Peyer's patch (tissue), 4 donors: ENCODE measurements at regions not wholly inside any gene's neighbourhood (a gene's known extent, or its start where the extent isn't known, plus 50 kb on each side); places are given as distances from the start of the nearest gene placed in this dataset.
"Not testable (repeated sequence)": the region's sequence is repeated elsewhere in the genome, so short reads cannot be mapped to it uniquely, and the experiment has no call there.

ENCODE experiments used
- DNase-seq, 3 donors: peaks; one replicate each; pipeline ENCODE4 v3.0.0-alpha.2; 2017 to 2019
- H3K27ac ChIP-seq, 4 donors: fragments of 200-600 bp; sonication (generic); one replicate each; pipeline ENCODE4 v1.5.1; 2016 to 2019
- H3K27me3 ChIP-seq, 2 donors: fragments of 200-600 bp; sonication (generic); one replicate each; pipeline ENCODE4 v1.5.1; 2019
- H3K36me3 ChIP-seq, 3 donors: fragments of 200-600 bp; sonication (generic); one replicate each; pipeline ENCODE4 v1.5.1; 2016 to 2019
- H3K4me1 ChIP-seq, 4 donors: fragments of 200-600 bp; sonication (generic); one replicate each; pipeline ENCODE4 v1.5.1; 2016 to 2019
- H3K4me3 ChIP-seq, 4 donors: fragments of 200-600 bp; sonication (generic); 1 replicate in 3 of 4; 2 replicates in 1 of 4; pipeline ENCODE4 v1.5.1; 2016 to 2019; ENCODE audit warnings: mild to moderate bottlenecking in 1 of 4
- H3K9me3 ChIP-seq, 4 donors: fragments of 200-600 bp; sonication (generic); one replicate each; pipeline ENCODE4 v1.5.1; 2016 to 2019; ENCODE audit warnings: mild to moderate bottlenecking in 1 of 4
- POLR2A ChIP-seq, 2 donors: fragments of 450-650 bp; IDR thresholded peaks; one replicate each; pipeline ENCODE4 v1.5.1; 2017; ENCODE audit warnings: antibody characterized with exemption in 2 of 2, mild to moderate bottlenecking in 2 of 2, moderate library complexity in 2 of 2
- TF ChIP-seq, protein P1 (sequence below), 6 experiments: fragments of 450-650 bp in 4 of 6; fragments of 200-600 bp in 2 of 6; sonication (generic) in 1 of 6; IDR thresholded peaks; one replicate each; pipeline ENCODE4 v1.5.1; 2017 to 2019; ENCODE audit warnings: antibody characterized with exemption in 6 of 6, mild to moderate bottlenecking in 3 of 6, moderate library complexity in 1 of 6

DNA sequence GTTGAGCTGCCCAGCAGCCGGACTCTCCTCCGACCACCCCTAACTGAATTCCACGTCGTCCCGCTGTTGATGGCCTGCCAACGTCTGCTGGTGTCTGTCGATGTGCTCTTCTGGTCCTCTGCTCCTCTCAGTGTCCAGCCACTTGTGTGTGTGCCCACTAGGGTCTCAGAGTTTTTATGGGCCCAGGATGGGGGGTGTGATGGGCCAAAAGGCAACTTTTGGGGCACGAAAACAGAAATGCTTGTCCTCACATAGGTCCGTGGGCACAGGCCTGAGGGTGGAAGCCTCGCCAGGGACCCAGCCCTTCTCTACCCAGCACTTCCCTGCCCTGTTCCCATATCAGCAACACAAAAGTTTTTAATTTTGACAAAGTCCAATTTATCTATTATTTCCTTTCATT, 85.7 kb upstream of the RUFY1 start:
- Histone ChIP-seq H3K36me3 (no peaks in the 10 kb centered on the region), H3K9me3 (no peaks in the 10 kb centered on the region), H3K4me3 (no peak overlapping the region), H3K4me1 (no peaks in the 10 kb centered on the region), H3K27ac (no peak overlapping the region), H3K27me3 (no peaks in the 10 kb centered on the region)
- DNase-seq: no peak
- TF ChIP-seq, protein P1, sequence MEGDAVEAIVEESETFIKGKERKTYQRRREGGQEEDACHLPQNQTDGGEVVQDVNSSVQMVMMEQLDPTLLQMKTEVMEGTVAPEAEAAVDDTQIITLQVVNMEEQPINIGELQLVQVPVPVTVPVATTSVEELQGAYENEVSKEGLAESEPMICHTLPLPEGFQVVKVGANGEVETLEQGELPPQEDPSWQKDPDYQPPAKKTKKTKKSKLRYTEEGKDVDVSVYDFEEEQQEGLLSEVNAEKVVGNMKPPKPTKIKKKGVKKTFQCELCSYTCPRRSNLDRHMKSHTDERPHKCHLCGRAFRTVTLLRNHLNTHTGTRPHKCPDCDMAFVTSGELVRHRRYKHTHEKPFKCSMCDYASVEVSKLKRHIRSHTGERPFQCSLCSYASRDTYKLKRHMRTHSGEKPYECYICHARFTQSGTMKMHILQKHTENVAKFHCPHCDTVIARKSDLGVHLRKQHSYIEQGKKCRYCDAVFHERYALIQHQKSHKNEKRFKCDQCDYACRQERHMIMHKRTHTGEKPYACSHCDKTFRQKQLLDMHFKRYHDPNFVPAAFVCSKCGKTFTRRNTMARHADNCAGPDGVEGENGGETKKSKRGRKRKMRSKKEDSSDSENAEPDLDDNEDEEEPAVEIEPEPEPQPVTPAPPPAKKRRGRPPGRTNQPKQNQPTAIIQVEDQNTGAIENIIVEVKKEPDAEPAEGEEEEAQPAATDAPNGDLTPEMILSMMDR (IDR thresholded peaks at IDR 0.05): no peak
- TF ChIP-seq POLR2A (IDR thresholded peaks at IDR 0.05): no peak

DNA sequence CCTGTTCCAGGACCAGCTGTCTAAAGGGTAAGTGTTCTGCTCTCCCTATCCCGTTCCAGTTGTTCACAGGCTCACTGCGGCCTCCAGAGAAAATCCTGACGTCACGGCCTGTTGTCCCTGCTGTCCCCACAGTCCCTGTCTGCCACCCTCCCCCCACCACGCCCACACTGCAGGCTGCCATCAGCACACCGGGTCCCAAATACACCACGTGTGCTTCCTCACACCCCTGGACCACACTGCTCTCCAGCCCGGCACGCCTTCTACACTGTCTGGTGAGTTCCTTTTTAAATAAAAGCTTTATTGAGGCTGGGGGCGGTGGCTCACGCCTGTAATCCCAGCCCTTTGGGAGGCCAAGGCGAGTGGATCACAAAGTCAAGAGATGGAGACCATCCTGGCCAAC, 88.3 kb upstream of the RUFY1 start:
- H3K36me3 ChIP-seq: no peaks in the 10 kb centered on the region
- TF ChIP-seq, protein P1 (IDR thresholded peaks at IDR 0.05): no peak
- TF ChIP-seq POLR2A (IDR thresholded peaks at IDR 0.05): no peak
- no peaks in the 10 kb centered on the region for H3K27me3 ChIP-seq
- H3K27ac ChIP-seq: no peak overlapping the region
- H3K4me3 ChIP-seq: no peak overlapping the region
- H3K9me3 ChIP-seq: no peaks in the 10 kb centered on the region
- no peaks in the 10 kb centered on the region for H3K4me1 ChIP-seq
- DNase-seq: no peak

DNA sequence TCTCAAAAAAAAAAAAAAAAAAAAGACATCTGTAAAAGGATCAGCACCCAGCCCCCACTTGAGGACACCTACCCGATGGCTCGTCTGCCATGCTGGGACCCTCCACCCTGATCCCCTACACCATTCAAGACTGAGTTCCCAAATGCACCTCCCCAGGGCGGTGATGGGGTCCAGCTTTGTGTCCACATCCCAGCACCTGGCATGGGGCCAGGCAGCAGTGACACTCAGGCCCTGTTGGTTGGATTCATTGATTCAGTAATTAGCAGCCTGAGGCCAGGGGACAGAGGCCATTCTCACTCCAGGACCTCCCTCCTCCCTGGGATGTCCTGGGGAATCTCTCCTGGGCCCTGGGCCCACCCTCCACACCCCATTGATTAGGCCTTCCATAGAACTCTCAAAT, 88.8 kb upstream of the RUFY1 start:
- Histone ChIP-seq H3K27me3 (no peaks in the 10 kb centered on the region), H3K4me3 (no peak overlapping the region), H3K9me3 (no peaks in the 10 kb centered on the region), H3K4me1 (no peaks in the 10 kb centered on the region), H3K36me3 (no peaks in the 10 kb centered on the region), H3K27ac (no peak overlapping the region)
- TF ChIP-seq POLR2A (IDR thresholded peaks at IDR 0.05): no peak
- TF ChIP-seq, protein P1 (IDR thresholded peaks at IDR 0.05): no peak
- no peak for DNase-seq

DNA sequence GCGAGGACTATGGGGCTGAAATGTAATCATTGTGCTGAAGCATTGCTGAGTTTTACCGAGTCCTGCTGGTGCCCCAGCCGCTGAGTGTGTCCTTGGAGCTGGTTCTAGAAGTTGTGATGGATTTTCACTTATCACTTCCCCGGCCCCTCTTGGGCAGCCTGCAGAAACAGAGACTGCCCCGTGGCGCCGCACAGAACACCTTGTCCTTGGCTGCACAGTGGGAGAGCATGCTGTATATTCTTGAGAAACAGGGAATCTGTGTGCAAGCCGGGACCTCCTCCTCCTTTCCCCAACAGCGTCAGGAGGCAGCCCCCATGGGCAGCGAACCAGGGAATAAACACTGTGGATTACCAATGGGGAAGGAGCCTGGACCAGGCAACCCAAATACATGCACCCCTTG, 90.6 kb upstream of the RUFY1 start:
- Histone ChIP-seq H3K4me3 (no peak overlapping the region), H3K27ac (no peak overlapping the region), H3K36me3 (no peaks in the 10 kb centered on the region), H3K4me1 (no peaks in the 10 kb centered on the region), H3K9me3 (peaks cover 0 to 5% (median 0%) of the 10 kb centered on the region in 4 donors), H3K27me3 (no peaks in the 10 kb centered on the region)
- TF ChIP-seq, protein P1 (IDR thresholded peaks at IDR 0.05): no peak
- TF ChIP-seq POLR2A (IDR thresholded peaks at IDR 0.05): no peak
- DNase-seq: no peak

DNA sequence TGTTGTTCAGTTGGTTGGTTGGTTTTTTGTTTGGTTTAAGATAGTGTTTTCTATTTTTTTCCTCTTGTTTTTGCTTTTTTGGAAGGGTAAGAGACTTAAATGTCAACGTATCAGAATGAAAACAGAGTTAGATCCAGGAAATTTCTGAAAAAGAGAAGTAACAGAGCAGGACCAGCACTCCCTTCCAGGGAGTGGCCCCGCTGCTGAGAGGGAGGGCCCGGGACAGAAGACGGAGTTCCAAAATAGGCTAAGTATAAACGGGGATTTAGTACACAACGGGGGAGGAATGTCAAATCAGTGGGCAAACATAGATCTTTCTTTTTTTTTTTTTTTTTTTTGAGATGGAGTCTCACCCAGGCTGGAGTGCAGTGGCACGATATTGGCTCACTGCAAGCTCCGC, 92.7 kb upstream of the RUFY1 start:
- Histone ChIP-seq H3K9me3 (peaks cover 0 to 5% (median 0%) of the 10 kb centered on the region in 4 donors), H3K4me3 (no peak overlapping the region), H3K4me1 (no peaks in the 10 kb centered on the region), H3K36me3 (no peaks in the 10 kb centered on the region), H3K27me3 (no peaks in the 10 kb centered on the region), H3K27ac (no peak overlapping the region)
- no peak for DNase-seq
- TF ChIP-seq, protein P1 (IDR thresholded peaks at IDR 0.05): no peak
- TF ChIP-seq POLR2A (IDR thresholded peaks at IDR 0.05): no peak

DNA sequence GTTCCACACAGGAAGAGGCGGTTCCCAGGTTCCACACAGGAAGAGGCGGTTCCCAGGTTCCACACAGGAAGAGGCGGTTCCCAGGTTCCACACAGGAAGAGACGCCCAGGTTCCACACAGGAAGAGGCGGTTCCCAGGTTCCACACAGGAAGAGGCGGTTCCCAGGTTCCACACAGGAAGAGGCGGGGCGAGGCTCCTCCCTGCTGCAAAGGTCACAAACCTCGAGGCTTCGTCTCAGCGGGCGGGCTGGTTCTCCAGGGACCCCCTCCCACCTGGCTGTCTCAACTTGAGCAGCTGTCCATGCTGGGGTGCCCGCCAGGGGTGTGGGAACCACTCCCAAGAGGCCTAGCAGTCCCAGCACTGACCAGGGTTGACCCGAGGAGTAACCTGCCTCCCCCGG, 94.3 kb upstream of the RUFY1 start:
- H3K36me3 ChIP-seq, H3K27ac ChIP-seq, H3K9me3 ChIP-seq, H3K4me3 ChIP-seq, H3K27me3 ChIP-seq, H3K4me1 ChIP-seq, DNase-seq: not testable (repeated sequence)
